GM12873 (cell line): ENCODE measurements at regions not wholly inside any gene's neighbourhood (a gene's known extent, or its start where the extent isn't known, plus 50 kb on each side); places are given as distances from the start of the nearest gene placed in this dataset.

Experiments
- CTCF ChIP-seq: IDR thresholded peaks from 2 replicates; pipeline ENCODE4 v1.5.1; 2012; ENCODE audit warnings: low read depth, mild to moderate bottlenecking, moderate library complexity, low read length, control low read depth; ENCODE audit not compliant: insufficient read depth; ENCODE audit errors: missing control alignments

GRCh38 chr5:30994902-30995301, 198.6 kb upstream of the CDH6 start:
- no peak for TF ChIP-seq CTCF

- no peak for TF ChIP-seq CTCF
Observed at GRCh38 chr5:30994176-30994575, 199.3 kb upstream of the CDH6 start.

GRCh38 chr5:30991462-30991861, 202.0 kb upstream of the CDH6 start:
- TF ChIP-seq CTCF: no peak

GRCh38 chr5:30981576-30981975, 211.9 kb upstream of the CDH6 start:
- TF ChIP-seq CTCF: no peak

GRCh38 chr5:30968971-30969370, 224.5 kb upstream of the CDH6 start:
- no peak for TF ChIP-seq CTCF

GRCh38 chr5:30960036-30960435, 233.4 kb upstream of the CDH6 start:
- no peak for TF ChIP-seq CTCF

- no peak for TF ChIP-seq CTCF
Observed at GRCh38 chr5:30959238-30959637, 234.2 kb upstream of the CDH6 start.
